HepG2 (cell line): ENCODE measurements at regions not wholly inside any gene's neighbourhood (a gene's known extent, or its start where the extent isn't known, plus 50 kb on each side); places are given as distances from the start of the nearest gene placed in this dataset.

Experiments used
- ATAC-seq: fragments of 200-7000 bp; cut with Tn5 transposase; 3 replicates; pipeline ENCODE4 v1.9.1; 2020; ENCODE audit warnings: mild to moderate bottlenecking, moderate library complexity
- BruUV-seq: library from RNA; stranded (reverse); fragments of 400-500 nt; replicated peaks from 2 replicates; lab custom pipeline; 2021; lab: Mats Ljungman, UMichigan
- CTCF ChIA-PET: fragments of 300-600 bp; formaldehyde crosslinking; extraction: SDS; loops from one replicate; lab custom pipeline; 2021; ENCODE audit warnings: low total read pairs, inconsistent platforms, low intra/inter-chr PET ratio; lab: Yijun Ruan, JAX
- POLR2A ChIA-PET: fragments of 350-600 bp; sonication (Branson Sonifier 250); formaldehyde crosslinking; loops from one replicate; lab custom pipeline; 2020; ENCODE audit warnings: antibody characterized with exemption, inconsistent platforms; lab: Yijun Ruan, JAX
- DNase-seq: peaks from one replicate; pipeline ENCODE4 v3.0.0-alpha.2; 2015; ENCODE audit warnings: low spot score
- FAIRE-seq: peaks from 3 replicates; lab custom pipeline; 2011; peaks lifted over from hg19 to GRCh38; lab: Jason Lieb, UNC
- H2AFZ ChIP-seq: one replicate; pipeline ENCODE4 v1.6.1; 2011; ENCODE audit warnings: low read length, inconsistent platforms
- H3K27ac ChIP-seq: fragments of 300-600 bp; 3 replicates; pipeline ENCODE4 v1.8.0; 2011; ENCODE audit warnings: mixed run types, mild to moderate bottlenecking, mixed read lengths, low read length, inconsistent platforms; ENCODE audit not compliant: insufficient read depth; ENCODE audit errors: extremely low read length
- H3K27me3 ChIP-seq, 2 experiments: fragments of 200-600 bp in 1 of 2; 2 replicates in 1 of 2; 3 replicates in 1 of 2; pipeline versions ENCODE4 v1.6.0 to v1.8.0; 2011; ENCODE audit warnings: low read length in 2 of 2, mild to moderate bottlenecking in 2 of 2, moderate library complexity in 2 of 2, inconsistent platforms in 1 of 2; ENCODE audit not compliant: insufficient read depth in 2 of 2, control insufficient read depth in 1 of 2
- H3K36me3 ChIP-seq, 2 experiments: fragments of 200-600 bp in 1 of 2; replicated peaks in 1 of 2; 2 replicates in 1 of 2; 3 replicates in 1 of 2; pipeline versions ENCODE4 v1.5.1 to v1.8.0; 2011; ENCODE audit warnings: low read length in 2 of 2, inconsistent platforms in 1 of 2; ENCODE audit not compliant: insufficient read depth in 2 of 2, control insufficient read depth in 1 of 2
- H3K4me1 ChIP-seq: 2 replicates; pipeline ENCODE4 v1.5.1; 2012; ENCODE audit warnings: low read length, inconsistent platforms; ENCODE audit not compliant: insufficient read depth
- H3K4me2 ChIP-seq: 2 replicates; pipeline ENCODE4 v1.6.0; 2011; ENCODE audit warnings: low read depth, low read length, inconsistent platforms
- H3K4me3 ChIP-seq, 3 experiments: fragments of 200-600 bp in 1 of 3; sonication (generic), shearing (Covaris generic) in 1 of 3; replicated peaks in 1 of 3; 2 replicates each; pipeline ENCODE4 v1.5.1; 2011 to 2016; ENCODE audit warnings: low read length in 3 of 3, inconsistent platforms in 2 of 3, low read depth in 2 of 3, mild to moderate bottlenecking in 2 of 3, control low read depth in 1 of 3, mixed read lengths in 1 of 3; ENCODE audit not compliant: insufficient read depth in 1 of 3
- H3K79me2 ChIP-seq: one replicate; pipeline ENCODE4 v1.6.1; 2011; ENCODE audit warnings: low read length, inconsistent platforms; ENCODE audit not compliant: insufficient read depth
- H3K9ac ChIP-seq: 2 replicates; pipeline ENCODE4 v1.6.0; 2011; ENCODE audit warnings: mild to moderate bottlenecking, low read depth, low read length, inconsistent platforms; ENCODE audit not compliant: insufficient read depth
- H3K9me3 ChIP-seq: 2 replicates; pipeline ENCODE4 v1.5.1; 2012; ENCODE audit warnings: mild to moderate bottlenecking, low read length
- H4K20me1 ChIP-seq: 2 replicates; pipeline ENCODE4 v1.6.0; 2011; ENCODE audit warnings: inconsistent platforms, mild to moderate bottlenecking, low read length, moderate library complexity; ENCODE audit not compliant: insufficient read depth
- DNMT3B ChIP-seq: conservative IDR thresholded peaks from 2 replicates; pipeline ENCODE4 v1.6.1; 2016; ENCODE audit warnings: missing biosample characterization, control low read depth
- MAFF ChIP-seq: IDR thresholded peaks from 2 replicates; pipeline ENCODE4 v1.6.1; 2011; ENCODE audit warnings: low read depth, low read length, improper control_type of control experiment
- MAFK ChIP-seq, 2 experiments: IDR thresholded peaks in 1 of 2; conservative IDR thresholded peaks in 1 of 2; 2 replicates each; pipeline ENCODE4 v1.6.1; 2011; ENCODE audit warnings: improper control_type of control experiment in 2 of 2, low read length in 2 of 2
- NR1H2 ChIP-seq: sonication (generic); formaldehyde crosslinking; IDR thresholded peaks from 2 replicates; pipeline ENCODE4 v1.8.1; 2022; ENCODE audit warnings: low read depth, missing genetic modification reagents, borderline replicate concordance
- ZNF547 ChIP-seq: sonication (generic); formaldehyde crosslinking; IDR thresholded peaks from 2 replicates; pipeline ENCODE4 v1.5.1; 2020; ENCODE audit warnings: mild to moderate bottlenecking, missing genetic modification reagents
- WGBS: methylation state at CpG from one replicate; pipeline ENCODE4 v1.1.6; 2017; ENCODE audit warnings: low lambda C conversion rate; 5-methylcytosine and 5-hydroxymethylcytosine counted together
- in situ Hi-C: cut with HindIII; loops from 2 replicates; pipeline ENCODE4 v1.10.0; 2017; ENCODE audit warnings: low pct_unique_long_range_greater_than_20kb; ENCODE audit not compliant: extremely low pct_ligation_motif_present
- intact Hi-C: fragments of 100-400 bp; cut with micrococcal nuclease; formaldehyde crosslinking; loops from one replicate; pipeline ENCODE4 v1.10.0; 2022; ENCODE audit not compliant: unreplicated experiment
- TF ChIP-seq, protein P1 (sequence below): sonication (generic); formaldehyde crosslinking; IDR thresholded peaks from 2 replicates; pipeline ENCODE4 v1.5.0; 2020; ENCODE audit warnings: missing genetic modification reagents

- 2% methylated on average over 4 of the region's 4 CpGs for WGBS
- no peak overlapping the region for H2AFZ ChIP-seq
- DNase-seq = no peak
- ChIA-PET POLR2A (no interaction called here), CTCF (no interaction called here)
- no peaks in the 10 kb centered on the region; a peak in 1 of 5 replicates for H3K27me3 ChIP-seq
- ATAC-seq = no peak
- no peaks in the 10 kb centered on the region for H3K36me3 ChIP-seq
- in situ Hi-C loops (no loop called here), intact Hi-C loops (no loop called here)
- H4K20me1 ChIP-seq = no peaks in the 10 kb centered on the region
- BruUV-seq = no TSS peak
- no peak overlapping the region for H3K4me2 ChIP-seq
- H3K79me2 ChIP-seq = no peaks in the 10 kb centered on the region
- no peak for FAIRE-seq
- no peaks in the 10 kb centered on the region for H3K9me3 ChIP-seq
- H3K4me1 ChIP-seq = no peaks in the 10 kb centered on the region
- TF ChIP-seq, protein P1, sequence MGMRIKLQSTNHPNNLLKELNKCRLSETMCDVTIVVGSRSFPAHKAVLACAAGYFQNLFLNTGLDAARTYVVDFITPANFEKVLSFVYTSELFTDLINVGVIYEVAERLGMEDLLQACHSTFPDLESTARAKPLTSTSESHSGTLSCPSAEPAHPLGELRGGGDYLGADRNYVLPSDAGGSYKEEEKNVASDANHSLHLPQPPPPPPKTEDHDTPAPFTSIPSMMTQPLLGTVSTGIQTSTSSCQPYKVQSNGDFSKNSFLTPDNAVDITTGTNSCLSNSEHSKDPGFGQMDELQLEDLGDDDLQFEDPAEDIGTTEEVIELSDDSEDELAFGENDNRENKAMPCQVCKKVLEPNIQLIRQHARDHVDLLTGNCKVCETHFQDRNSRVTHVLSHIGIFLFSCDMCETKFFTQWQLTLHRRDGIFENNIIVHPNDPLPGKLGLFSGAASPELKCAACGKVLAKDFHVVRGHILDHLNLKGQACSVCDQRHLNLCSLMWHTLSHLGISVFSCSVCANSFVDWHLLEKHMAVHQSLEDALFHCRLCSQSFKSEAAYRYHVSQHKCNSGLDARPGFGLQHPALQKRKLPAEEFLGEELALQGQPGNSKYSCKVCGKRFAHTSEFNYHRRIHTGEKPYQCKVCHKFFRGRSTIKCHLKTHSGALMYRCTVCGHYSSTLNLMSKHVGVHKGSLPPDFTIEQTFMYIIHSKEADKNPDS (CRISPR knock-in tag) = no peak
- TF ChIP-seq MAFF = peak; percentile 2; the same call in 1 of the 2 replicates
- TF ChIP-seq NR1H2 (CRISPR knock-in tag) = no peak
- TF ChIP-seq MAFK (conservative IDR thresholded peaks at IDR 0.05 in 1 of 2, IDR thresholded peaks at IDR 0.05 in 1 of 2; ENCODE audit: low read length in 2 of 2) = peak in 1 of 2 experiments; percentile 65; a peak in 2 of 4 replicates
- H3K4me3 ChIP-seq = no peak overlapping the region
- H3K9ac ChIP-seq = no peak overlapping the region
- H3K27ac ChIP-seq = no peak overlapping the region
These were observed 300.9 kb upstream of the SOX2 start for GRCh38 chr3:181410870-181411269.

- POLR2A ChIA-PET = no interaction called here
- FAIRE-seq = no peak
- H3K9me3 ChIP-seq = no peaks in the 10 kb centered on the region
- no peaks in the 10 kb centered on the region for H3K27me3 ChIP-seq
- 7% methylated on average over 8 of the region's 8 CpGs for WGBS
- ATAC-seq = no peak
- CTCF ChIA-PET = no interaction called here
- H2AFZ ChIP-seq = no peak overlapping the region
- no peak for DNase-seq
- TF ChIP-seq ZNF547 (CRISPR knock-in tag) (no peak), DNMT3B (CRISPR knock-in tag) (no peak), MAFK (conservative IDR thresholded peaks at IDR 0.05 in 1 of 2, IDR thresholded peaks at IDR 0.05 in 1 of 2; ENCODE audit: low read length in 2 of 2) (no peak)
- TF ChIP-seq, all 625 proteins: peak for 0
- no peaks in the 10 kb centered on the region for H3K36me3 ChIP-seq
- no peak overlapping the region for H3K27ac ChIP-seq
- H3K9ac ChIP-seq = no peak overlapping the region
- BruUV-seq = no TSS peak
- no peak overlapping the region for H3K4me3 ChIP-seq
- in situ Hi-C loops (no loop called here), intact Hi-C loops (no loop called here)
- no peaks in the 10 kb centered on the region for H3K79me2 ChIP-seq
- H4K20me1 ChIP-seq = no peaks in the 10 kb centered on the region
- no peak overlapping the region for H3K4me2 ChIP-seq
- no peaks in the 10 kb centered on the region for H3K4me1 ChIP-seq
These were observed 307.7 kb upstream of the SOX2 start for GRCh38 chr3:181403876-181404660.
